GM18517 (cell line): ENCODE measurements at regions not wholly inside any gene's neighbourhood (a gene's known extent, or its start where the extent isn't known, plus 50 kb on each side); places are given as distances from the start of the nearest gene placed in this dataset.

Experiments used
- ATAC-seq: cut with Tn5 transposase; IDR thresholded peaks from one replicate; pipeline ENCODE4 v1.9.1; 2021; ENCODE audit warnings: mild to moderate bottlenecking, moderate library complexity; ENCODE audit not compliant: unreplicated experiment

GRCh38 chr18:67241299-67241698, 275.2 kb downstream of the DSEL start:
- ATAC-seq = no peak

- no peak for ATAC-seq
These were observed 276.7 kb downstream of the DSEL start for GRCh38 chr18:67239826-67240225.

- no peak for ATAC-seq
These were observed 283.5 kb downstream of the DSEL start for GRCh38 chr18:67232991-67233390.

- no peak for ATAC-seq
These were observed 284.1 kb downstream of the DSEL start for GRCh38 chr18:67232406-67232805.

GRCh38 chr18:67222887-67223286, 293.6 kb downstream of the DSEL start:
- ATAC-seq = no peak

- ATAC-seq = no peak
These were observed 296.7 kb downstream of the DSEL start for GRCh38 chr18:67219821-67220220.

- no peak for ATAC-seq
These were observed 298.0 kb downstream of the DSEL start for GRCh38 chr18:67218556-67218955.

GRCh38 chr18:67217551-67218166, 298.9 kb downstream of the DSEL start:
- ATAC-seq = peak; percentile 92

- no peak for ATAC-seq
These were observed 299.7 kb downstream of the DSEL start for GRCh38 chr18:67216846-67217245.

- no peak for ATAC-seq
These were observed 300.8 kb downstream of the DSEL start for GRCh38 chr18:67215686-67216085.

GRCh38 chr18:67211646-67212045, 304.9 kb downstream of the DSEL start:
- no peak for ATAC-seq

- peak; percentile 8 for ATAC-seq
These were observed 315.9 kb downstream of the DSEL start for GRCh38 chr18:67200665-67201064.

GRCh38 chr18:67199993-67200617, 316.4 kb downstream of the DSEL start:
- peak; percentile 95 for ATAC-seq

- ATAC-seq = no peak
These were observed 321.6 kb downstream of the DSEL start for GRCh38 chr18:67194886-67195285.

- no peak for ATAC-seq
These were observed 324.0 kb downstream of the DSEL start for GRCh38 chr18:67192535-67192934.

- no peak for ATAC-seq
These were observed 333.1 kb downstream of the DSEL start for GRCh38 chr18:67183398-67183797.

- no peak for ATAC-seq
These were observed 336.8 kb downstream of the DSEL start for GRCh38 chr18:67179726-67180125.

GRCh38 chr18:67159662-67160061, 356.9 kb downstream of the DSEL start:
- ATAC-seq = no peak

GRCh38 chr18:67154979-67155378, 361.5 kb downstream of the DSEL start:
- no peak for ATAC-seq

GRCh38 chr18:67151366-67151765, 365.2 kb downstream of the DSEL start:
- no peak for ATAC-seq

GRCh38 chr18:67145586-67146292, 370.8 kb downstream of the DSEL start:
- no peak for ATAC-seq

- ATAC-seq = no peak
These were observed 372.2 kb downstream of the DSEL start for GRCh38 chr18:67144329-67144728.
